GM12878 (cell line): ENCODE measurements at regions not wholly inside any gene's neighbourhood (a gene's known extent, or its start where the extent isn't known, plus 50 kb on each side); places are given as distances from the start of the nearest gene placed in this dataset.

Source experiments
- ATAC-seq: fragments of 200-7000 bp; cut with Tn5 transposase; 3 replicates; pipeline ENCODE4 v1.9.1; 2020; ENCODE audit warnings: mild to moderate bottlenecking, moderate library complexity
- BruUV-seq: library from RNA; stranded (reverse); fragments of 400-500 nt; replicated peaks from 2 replicates; lab custom pipeline; 2021; lab: Mats Ljungman, UMichigan
- CTCF ChIA-PET: fragments of 300-600 bp; sonication (Branson Sonifier 250); formaldehyde crosslinking; extraction: SDS; loops from one replicate; lab custom pipeline; 2021; ENCODE audit warnings: inconsistent platforms; lab: Yijun Ruan, JAX
- POLR2A ChIA-PET: fragments of 350-600 bp; formaldehyde crosslinking; extraction: SDS; loops from one replicate; lab custom pipeline; 2021; ENCODE audit warnings: inconsistent platforms; lab: Charles Lee
- RAD21 ChIA-PET: fragments of 300-600 bp; sonication (Branson Sonifier 250); formaldehyde crosslinking; loops from one replicate; lab custom pipeline; 2023; ENCODE audit warnings: antibody characterized with exemption; ENCODE audit not compliant: unreplicated experiment; lab: Charles Lee
- SMC1A ChIA-PET: fragments of 300-600 bp; sonication (Branson Sonifier 250); formaldehyde crosslinking; loops from one replicate; lab custom pipeline; 2023; ENCODE audit not compliant: unreplicated experiment, uncharacterized antibody; lab: Charles Lee
- DNase-seq: peaks from one replicate; pipeline ENCODE4 v3.0.0-alpha.2; 2011; ENCODE audit warnings: low read depth, low spot score
- FAIRE-seq: peaks from 3 replicates; lab custom pipeline; 2011; peaks lifted over from hg19 to GRCh38; lab: Jason Lieb, UNC
- H2AFZ ChIP-seq: 2 replicates; pipeline ENCODE4 v1.6.0; 2011; ENCODE audit warnings: low read depth, low read length, control low read depth; ENCODE audit not compliant: control insufficient read depth
- H3K27ac ChIP-seq: 2 replicates; pipeline ENCODE4 v1.5.1; 2011; ENCODE audit warnings: control low read depth; ENCODE audit not compliant: control insufficient read depth, insufficient read depth
- H3K27me3 ChIP-seq, 2 experiments: replicated peaks in 1 of 2; 2 replicates each; pipeline versions ENCODE4 v1.6.0 to v1.6.1; 2011; ENCODE audit warnings: low read length in 1 of 2; ENCODE audit not compliant: control insufficient read depth in 2 of 2, insufficient read depth in 2 of 2
- H3K36me3 ChIP-seq, 2 experiments: 2 replicates each; pipeline ENCODE4 v1.5.1; 2011; ENCODE audit warnings: low read length in 1 of 2; ENCODE audit not compliant: control insufficient read depth in 2 of 2, insufficient read depth in 2 of 2
- H3K4me1 ChIP-seq: 2 replicates; pipeline ENCODE4 v1.6.1; 2011; ENCODE audit warnings: mild to moderate bottlenecking, low read length, moderate library complexity, mixed read lengths; ENCODE audit not compliant: control insufficient read depth, insufficient read depth
- H3K4me2 ChIP-seq: 2 replicates; pipeline ENCODE4 v1.6.0; 2011; ENCODE audit warnings: control low read depth; ENCODE audit not compliant: control insufficient read depth, insufficient read depth
- H3K4me3 ChIP-seq: fragments of 200-600 bp; sonication (generic); 2 replicates; pipeline ENCODE4 v1.5.1; 2016
- H3K79me2 ChIP-seq: 2 replicates; pipeline ENCODE4 v1.6.0; 2011; ENCODE audit warnings: low read length; ENCODE audit not compliant: control insufficient read depth, insufficient read depth
- H3K9ac ChIP-seq: 2 replicates; pipeline ENCODE4 v1.8.0; 2011; ENCODE audit warnings: low read length, control low read depth, mixed read lengths; ENCODE audit not compliant: control insufficient read depth, insufficient read depth
- H3K9me3 ChIP-seq: replicated peaks from 3 replicates; pipeline ENCODE4 v1.5.1; 2011; ENCODE audit warnings: mild to moderate bottlenecking, low read length; ENCODE audit not compliant: control insufficient read depth, insufficient read depth
- H4K20me1 ChIP-seq: 2 replicates; pipeline ENCODE4 v1.6.0; 2011; ENCODE audit not compliant: control insufficient read depth, insufficient read depth
- DPF2 ChIP-seq: fragments of 450-650 bp; IDR thresholded peaks from 2 replicates; pipeline ENCODE4 v1.6.1; 2017; ENCODE audit warnings: mild to moderate bottlenecking
- HDGF ChIP-seq: fragments of 450-650 bp; IDR thresholded peaks from 2 replicates; pipeline ENCODE4 v1.6.1; 2016; ENCODE audit warnings: antibody characterized with exemption
- IRF4 ChIP-seq: IDR thresholded peaks from 2 replicates; pipeline ENCODE4 v1.6.1; 2011; ENCODE audit warnings: low read depth, low read length
- MTA2 ChIP-seq: fragments of 450-650 bp; IDR thresholded peaks from 2 replicates; pipeline ENCODE4 v1.6.1; 2016; ENCODE audit warnings: low read depth, mild to moderate bottlenecking, moderate library complexity
- MXI1 ChIP-seq: fragments of 150-350 bp; IDR thresholded peaks from 2 replicates; pipeline ENCODE4 v1.6.1; 2011; ENCODE audit warnings: low read depth, mild to moderate bottlenecking, inconsistent platforms, low read length, improper control_type of control experiment
- MYB ChIP-seq: fragments of 150-350 bp; IDR thresholded peaks from 2 replicates; pipeline ENCODE4 v1.6.1; 2014; ENCODE audit warnings: mild to moderate bottlenecking, low read depth, low read length, borderline replicate concordance
- NR2F1 ChIP-seq: fragments of 450-650 bp; conservative IDR thresholded peaks from 2 replicates; pipeline ENCODE4 v1.6.1; 2017; ENCODE audit warnings: mild to moderate bottlenecking
- RCOR1 ChIP-seq: conservative IDR thresholded peaks from 2 replicates; pipeline ENCODE4 v1.6.1; 2012; ENCODE audit warnings: low read depth, low read length, improper control_type of control experiment
- SIX5 ChIP-seq: IDR thresholded peaks from 2 replicates; pipeline ENCODE4 v1.6.1; 2011; ENCODE audit warnings: mild to moderate bottlenecking, low read depth, low read length, moderate library complexity; ENCODE audit not compliant: severe bottlenecking
- SKIL ChIP-seq: fragments of 450-650 bp; IDR thresholded peaks from 2 replicates; pipeline ENCODE4 v1.6.1; 2017; ENCODE audit warnings: mild to moderate bottlenecking, low read depth, inconsistent platforms; ENCODE audit not compliant: poor library complexity, severe bottlenecking
- TARDBP ChIP-seq: IDR thresholded peaks from 2 replicates; pipeline ENCODE4 v1.6.1; 2016; ENCODE audit warnings: borderline replicate concordance
- TCF12 ChIP-seq: IDR thresholded peaks from 2 replicates; pipeline ENCODE4 v1.6.1; 2011; ENCODE audit warnings: low read depth, mild to moderate bottlenecking, low read length
- USF1 ChIP-seq: IDR thresholded peaks from 2 replicates; pipeline ENCODE4 v1.6.1; 2011; ENCODE audit warnings: borderline replicate concordance, low read depth, mild to moderate bottlenecking, moderate library complexity, mixed read lengths, low read length; ENCODE audit not compliant: insufficient read depth; ENCODE audit errors: extremely low read length
- ZNF207 ChIP-seq: fragments of 450-650 bp; IDR thresholded peaks from 2 replicates; pipeline ENCODE4 v1.6.1; 2014; ENCODE audit warnings: antibody characterized with exemption, mild to moderate bottlenecking, borderline replicate concordance
- ZSCAN29 ChIP-seq: fragments of 450-650 bp; IDR thresholded peaks from 2 replicates; pipeline ENCODE4 v1.6.1; 2017; ENCODE audit warnings: mild to moderate bottlenecking, moderate library complexity
- WGBS: methylation state at CpG from one replicate; pipeline ENCODE4 v1.1.6; 2016; ENCODE audit warnings: low lambda C conversion rate; ENCODE audit not compliant: insufficient replicate concordance, insufficient coverage; ENCODE audit errors: missing lambda C conversion rate; 5-methylcytosine and 5-hydroxymethylcytosine counted together
- in situ Hi-C: fragments of 300-500 bp; cut with MboI; formaldehyde crosslinking; loops from 9 replicates; pipeline ENCODE4 v1.14.3; 2018; ENCODE audit warnings: mixed read lengths
- intact Hi-C: fragments of 100-400 bp; cut with micrococcal nuclease; formaldehyde crosslinking; loops from one replicate; pipeline ENCODE4 v1.14.2; 2022; ENCODE audit not compliant: unreplicated experiment

GRCh38 chr10:83921984-83922860 lies 217.1 kb upstream of the GHITM start:
- no peak for DNase-seq
- TF ChIP-seq ZSCAN29 (no peak), IRF4 (no peak), USF1 (no peak), NR2F1 (no peak), HDGF (no peak), SIX5 (no peak), MYB (no peak), TCF12 (no peak), SKIL (no peak), TARDBP (no peak), RCOR1 (no peak), MTA2 (no peak), DPF2 (no peak), MXI1 (no peak), ZNF207 (no peak)
- in situ Hi-C loops = no loop called here
- Histone ChIP-seq H3K9ac (no peak overlapping the region), H4K20me1 (no peaks in the 10 kb centered on the region), H3K36me3 (no peaks in the 10 kb centered on the region), H2AFZ (no peak overlapping the region), H3K4me2 (no peak overlapping the region), H3K4me3 (no peak overlapping the region), H3K27me3 (no peaks in the 10 kb centered on the region; a peak in 1 of 4 replicates), H3K79me2 (no peaks in the 10 kb centered on the region), H3K9me3 (no peaks in the 10 kb centered on the region; the same call in 1 of the 3 replicates), H3K27ac (no peak overlapping the region), H3K4me1 (peaks cover 4% of the 10 kb centered on the region)
- CTCF ChIA-PET = no interaction called here
- RAD21 ChIA-PET = no interaction called here
- intact Hi-C loops = no loop called here
- ATAC-seq = no peak
- 0% methylated on average over 3 of the region's 3 CpGs for WGBS
- POLR2A ChIA-PET = no interaction called here
- no TSS peak for BruUV-seq
- FAIRE-seq = no peak
- SMC1A ChIA-PET = no interaction called here
